GM13976 (cell line): ENCODE measurements at regions not wholly inside any gene's neighbourhood (a gene's known extent, or its start where the extent isn't known, plus 50 kb on each side); places are given as distances from the start of the nearest gene placed in this dataset.
"Not testable (repeated sequence)": the region's sequence is repeated elsewhere in the genome, so short reads cannot be mapped to it uniquely, and the experiment has no call there.

Experiments used
- DNase-seq: peaks from one replicate; pipeline ENCODE4 v3.0.0; 2012; ENCODE audit warnings: low spot score
- in situ Hi-C: fragments of 300-500 bp; cut with MboI; formaldehyde crosslinking; loops from one replicate; pipeline ENCODE4 v1.12.0; 2022; ENCODE audit warnings: low sequenced_read_pairs, mixed read lengths, inconsistent platforms; ENCODE audit not compliant: unreplicated experiment
- TF ChIP-seq, protein P1 (sequence below): IDR thresholded peaks from 2 replicates; pipeline ENCODE4 v1.5.1; 2012; ENCODE audit warnings: borderline replicate concordance, mild to moderate bottlenecking; ENCODE audit not compliant: insufficient read depth; ENCODE audit errors: extremely low read depth, missing control alignments, control extremely low read depth

DNA sequence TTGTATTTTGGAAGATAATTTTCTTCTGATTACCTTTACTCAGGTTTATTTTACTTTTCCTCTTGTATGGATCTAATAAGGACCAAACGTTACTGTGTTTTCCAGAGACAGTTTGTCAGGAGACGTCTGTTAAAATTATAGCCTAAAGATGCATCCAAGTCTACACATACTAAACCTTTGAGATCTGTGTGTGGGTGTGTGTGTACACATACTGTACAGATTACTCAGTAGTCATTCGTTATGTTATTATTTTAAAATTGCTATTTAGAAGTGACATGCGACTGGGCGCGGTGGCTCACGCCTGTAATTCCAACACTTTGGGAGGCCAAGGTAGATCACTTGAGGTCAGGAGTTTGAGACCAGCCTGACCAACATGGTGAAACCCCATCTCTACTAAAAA lies 51.6 kb upstream of the CNTLN start:
- in situ Hi-C loops: no loop called here
- TF ChIP-seq, protein P1, sequence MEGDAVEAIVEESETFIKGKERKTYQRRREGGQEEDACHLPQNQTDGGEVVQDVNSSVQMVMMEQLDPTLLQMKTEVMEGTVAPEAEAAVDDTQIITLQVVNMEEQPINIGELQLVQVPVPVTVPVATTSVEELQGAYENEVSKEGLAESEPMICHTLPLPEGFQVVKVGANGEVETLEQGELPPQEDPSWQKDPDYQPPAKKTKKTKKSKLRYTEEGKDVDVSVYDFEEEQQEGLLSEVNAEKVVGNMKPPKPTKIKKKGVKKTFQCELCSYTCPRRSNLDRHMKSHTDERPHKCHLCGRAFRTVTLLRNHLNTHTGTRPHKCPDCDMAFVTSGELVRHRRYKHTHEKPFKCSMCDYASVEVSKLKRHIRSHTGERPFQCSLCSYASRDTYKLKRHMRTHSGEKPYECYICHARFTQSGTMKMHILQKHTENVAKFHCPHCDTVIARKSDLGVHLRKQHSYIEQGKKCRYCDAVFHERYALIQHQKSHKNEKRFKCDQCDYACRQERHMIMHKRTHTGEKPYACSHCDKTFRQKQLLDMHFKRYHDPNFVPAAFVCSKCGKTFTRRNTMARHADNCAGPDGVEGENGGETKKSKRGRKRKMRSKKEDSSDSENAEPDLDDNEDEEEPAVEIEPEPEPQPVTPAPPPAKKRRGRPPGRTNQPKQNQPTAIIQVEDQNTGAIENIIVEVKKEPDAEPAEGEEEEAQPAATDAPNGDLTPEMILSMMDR: no peak
- no peak for DNase-seq

DNA sequence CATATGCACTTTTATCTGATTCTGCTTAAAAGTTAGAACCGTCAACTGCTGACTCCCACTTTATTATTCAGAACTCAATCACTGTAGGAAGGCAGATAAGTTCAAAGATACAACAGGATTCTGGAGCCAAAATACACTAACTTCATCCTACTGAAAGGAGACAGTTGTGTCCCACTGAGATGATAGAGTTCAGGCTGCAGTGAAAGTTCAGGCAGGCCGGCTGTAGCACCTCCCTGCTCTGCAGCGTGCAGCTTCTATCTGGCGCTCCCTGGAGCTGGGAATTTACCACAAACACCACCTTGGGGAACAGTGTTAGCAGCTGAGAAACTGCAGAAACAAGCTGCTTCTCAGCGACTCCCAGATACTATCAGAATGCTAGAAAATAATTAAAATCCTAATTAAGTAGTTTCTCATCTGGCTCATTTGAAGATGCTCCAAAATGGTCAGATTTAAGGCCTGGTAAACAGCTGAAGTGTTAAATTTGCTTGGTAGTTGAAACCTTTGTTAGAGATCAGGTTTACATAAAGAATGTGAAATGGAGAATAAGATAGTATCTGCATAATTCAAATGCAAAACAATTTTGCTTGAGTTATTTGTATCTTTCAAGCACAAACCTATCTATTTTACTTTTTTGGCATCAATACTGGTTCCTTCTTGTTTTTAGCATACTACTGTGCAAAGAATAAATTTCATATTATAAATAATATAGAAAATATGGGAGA lies 52.3 kb upstream of the CNTLN start:
- no peak for DNase-seq
- in situ Hi-C loops: no loop called here
- TF ChIP-seq, protein P1: no peak

DNA sequence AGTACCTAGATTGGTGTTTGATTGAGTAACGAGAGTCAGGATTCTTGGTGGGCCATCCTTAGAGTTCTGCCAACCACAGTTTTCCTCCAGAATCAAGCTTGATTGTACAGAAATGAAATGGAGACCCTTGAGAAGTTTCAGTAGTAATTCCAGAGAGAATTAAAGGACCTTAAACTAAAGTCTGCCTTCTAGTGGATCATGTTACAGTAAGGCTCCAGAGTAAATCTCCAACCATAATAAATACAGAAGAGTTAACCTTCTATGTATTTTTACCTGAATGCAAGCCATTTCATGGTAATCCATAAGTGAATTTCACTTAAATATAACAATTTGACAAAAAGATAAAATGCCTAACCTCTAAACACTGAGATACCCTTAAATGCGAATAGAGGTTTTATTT lies 53.0 kb upstream of the CNTLN start:
- TF ChIP-seq, protein P1: no peak
- no peak for DNase-seq
- in situ Hi-C loops: no loop called here

DNA sequence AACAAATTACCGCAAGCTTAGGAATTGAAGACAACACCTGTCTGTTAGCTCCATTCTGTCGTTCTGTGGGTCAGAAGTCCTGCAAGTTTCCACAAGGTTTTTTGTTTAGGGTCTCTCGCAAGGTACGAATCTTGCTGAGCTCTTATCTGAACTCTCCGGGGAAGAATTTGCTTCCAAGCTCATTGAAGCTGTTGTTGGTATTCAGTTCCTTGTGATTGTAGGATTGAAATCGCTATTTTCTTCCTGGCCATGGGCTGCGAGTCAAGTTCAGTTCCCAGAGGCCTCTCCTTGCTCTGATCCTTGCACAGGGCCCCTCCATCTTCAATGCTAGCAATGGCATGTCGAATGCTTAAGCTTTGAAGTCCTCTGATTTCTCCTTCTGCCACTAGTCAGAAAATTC lies 53.5 kb upstream of the CNTLN start:
- in situ Hi-C loops: no loop called here
- TF ChIP-seq, protein P1: no peak
- no peak for DNase-seq

DNA sequence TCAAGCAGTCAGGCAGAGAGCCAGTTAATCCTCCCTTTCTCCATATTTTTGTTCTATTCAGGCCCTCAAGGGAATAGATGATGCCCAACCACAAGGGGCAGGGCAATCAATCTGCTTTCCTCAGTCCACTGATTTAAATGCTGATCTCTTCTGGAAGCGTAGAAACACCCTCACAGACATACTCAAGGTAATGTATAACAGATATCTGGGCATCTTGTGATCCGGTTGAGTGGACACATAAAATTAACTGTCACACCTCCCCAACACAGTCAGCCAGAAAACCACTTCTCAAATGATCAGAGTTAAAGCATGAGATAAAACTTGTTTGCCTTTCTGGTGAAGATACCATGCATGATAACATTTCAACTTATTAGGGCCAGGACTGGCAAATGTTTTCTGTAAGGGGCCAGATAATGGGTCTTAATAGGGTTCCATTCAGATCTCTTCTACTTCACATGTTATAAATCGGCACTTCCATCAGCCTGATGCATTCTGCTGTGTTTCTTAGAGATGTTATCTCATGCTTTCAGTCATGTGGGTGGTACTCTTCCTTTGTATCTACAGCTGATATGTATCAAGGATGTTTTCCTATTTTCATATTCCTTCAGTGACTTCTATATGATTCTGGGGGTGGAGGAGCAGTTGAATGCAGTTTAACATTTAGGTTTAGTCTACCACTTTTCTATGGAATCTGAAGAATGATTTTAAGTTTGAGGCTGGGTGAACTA lies 58.9 kb upstream of the CNTLN start:
- TF ChIP-seq, protein P1: no peak
- in situ Hi-C loops: no loop called here
- DNase-seq: no peak

DNA sequence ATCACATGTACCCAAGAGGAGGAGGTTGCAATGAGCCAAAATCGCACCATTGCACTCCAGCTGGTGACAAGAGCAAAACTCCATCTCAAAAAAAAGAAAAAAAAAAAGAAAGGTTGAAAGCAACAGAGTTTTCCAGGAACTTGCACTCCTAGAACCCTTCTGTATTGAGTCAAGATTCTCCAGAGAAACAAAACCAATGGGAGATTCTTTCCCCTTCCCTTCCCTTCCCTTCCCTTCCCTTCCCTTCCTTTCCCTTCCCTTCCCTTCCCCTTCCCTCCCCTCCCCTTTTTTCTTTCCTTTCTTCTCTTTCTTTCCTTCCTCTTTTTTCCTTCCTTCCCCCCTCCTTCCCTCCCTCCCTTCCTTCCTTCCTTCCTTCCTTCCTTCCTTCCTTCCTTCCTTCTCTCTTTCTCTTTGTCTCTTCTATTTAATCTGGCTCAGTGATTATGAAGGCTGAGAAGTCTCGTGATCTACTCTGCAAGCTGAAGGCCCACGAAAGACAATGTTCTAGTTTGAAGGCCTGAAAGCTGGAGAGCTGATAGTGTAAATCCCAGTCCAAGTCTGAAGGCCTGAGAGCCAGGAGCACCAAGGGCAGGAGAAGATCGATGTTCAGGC lies 59.6 kb upstream of the CNTLN start:
- TF ChIP-seq, protein P1: no peak
- in situ Hi-C loops: no loop called here

DNA sequence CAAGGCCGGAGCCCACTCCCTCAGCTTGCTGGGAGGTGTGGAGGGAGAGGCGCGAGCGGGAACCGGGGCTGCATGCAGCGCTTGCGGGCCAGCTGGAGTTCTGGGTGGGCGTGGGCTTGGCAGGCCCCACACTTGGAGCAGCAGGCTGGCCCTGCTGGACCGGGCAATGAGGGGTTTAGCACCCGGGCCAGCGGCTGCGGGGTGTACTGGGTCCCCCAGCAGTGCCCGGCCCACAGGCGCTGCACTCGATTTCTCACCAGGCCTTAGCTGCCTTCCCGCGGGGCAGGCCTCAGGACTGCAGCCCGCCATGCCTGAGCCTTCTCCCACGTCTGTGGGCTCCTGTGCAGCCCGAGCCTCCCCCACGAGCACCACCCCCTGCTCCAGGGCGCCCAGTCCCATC lies 62.3 kb upstream of the CNTLN start:
- DNase-seq: not testable (repeated sequence)

More for the DNA sequence above, 59.6 kb upstream of the CNTLN start:
- no peak for DNase-seq

More for the DNA sequence above, 62.3 kb upstream of the CNTLN start:
- in situ Hi-C loops: loop anchor here (25.0 kb wide), 1 partner anchor 390 kb away; no protein-coding TSS in a partner anchor
